A549 (cell line): ENCODE measurements at regions not wholly inside any gene's neighbourhood (a gene's known extent, or its start where the extent isn't known, plus 50 kb on each side); places are given as distances from the start of the nearest gene placed in this dataset.
A peak's percentile ranks its signal among the peaks of the same experiment; 100 is the strongest.

Experiments used
- ATAC-seq, 2 experiments: fragments of 200-7000 bp in 1 of 2; fragments of >200 bp in 1 of 2; cut with Nextera tagmentation in 1 of 2; cut with Tn5 transposase in 1 of 2; 3 replicates each; pipeline versions ENCODE4 v1.8.0 to v1.9.1; 2018 to 2020; ENCODE audit warnings: mild to moderate bottlenecking in 1 of 2, moderate library complexity in 1 of 2
- CTCF ChIA-PET: fragments of 300-600 bp; sonication (Branson Sonifier 250); formaldehyde crosslinking; extraction: SDS; loops from one replicate; lab custom pipeline; 2021; ENCODE audit warnings: antibody characterized with exemption, inconsistent platforms; lab: Yijun Ruan, JAX
- POLR2A ChIA-PET: fragments of 350-600 bp; formaldehyde crosslinking; extraction: SDS; loops from one replicate; lab custom pipeline; 2021; ENCODE audit warnings: antibody characterized with exemption, inconsistent platforms; lab: Yijun Ruan, JAX
- DNase-seq, 2 experiments: peaks; one replicate each; pipeline versions ENCODE4 v3.0.0 to v3.0.0-alpha.2; 2011 to 2016; ENCODE audit warnings: low read depth in 1 of 2, low spot score in 1 of 2
- FAIRE-seq: peaks from 2 replicates; lab custom pipeline; 2011; peaks lifted over from hg19 to GRCh38; lab: Jason Lieb, UNC
- H3K27ac ChIP-seq, 2 experiments: fragments of >200 bp; sonication (Bioruptor Twin); formaldehyde crosslinking; 3 replicates each; pipeline ENCODE4 v1.5.1; 2016 to 2017
- H3K4me1 ChIP-seq: fragments of >200 bp; sonication (Bioruptor Twin); formaldehyde crosslinking; 3 replicates; pipeline ENCODE4 v1.6.1; 2016
- H3K4me2 ChIP-seq: fragments of >200 bp; sonication (Bioruptor Twin); formaldehyde crosslinking; 3 replicates; pipeline ENCODE4 v1.6.1; 2016
- H3K4me3 ChIP-seq: fragments of >200 bp; sonication (Bioruptor Twin); formaldehyde crosslinking; 3 replicates; pipeline ENCODE4 v1.5.1; 2016
- H3K9me3 ChIP-seq: fragments of >200 bp; sonication (Bioruptor Twin); formaldehyde crosslinking; 3 replicates; pipeline ENCODE4 v1.6.1; 2016
- ATOH8 ChIP-seq: fragments of 250-450 bp; sonication (Bioruptor Pico); IDR thresholded peaks from 2 replicates; pipeline ENCODE4 v1.5.0; 2020; ENCODE audit warnings: low read depth, mild to moderate bottlenecking, moderate library complexity
- BHLHE40 ChIP-seq: IDR thresholded peaks from 2 replicates; pipeline ENCODE4 v1.6.1; 2012; ENCODE audit warnings: low read depth, low read length, inconsistent platforms
- CBX8 ChIP-seq: fragments of 200-600 bp; sonication (generic); IDR thresholded peaks from 2 replicates; pipeline ENCODE4 v1.6.1; 2016
- CEBPB ChIP-seq, 2 experiments: fragments of >200 bp in 1 of 2; sonication (Bioruptor Twin) in 1 of 2; formaldehyde crosslinking in 1 of 2; IDR thresholded peaks; 2 replicates each; pipeline ENCODE4 v1.6.1; 2012 to 2016
- CHD4 ChIP-seq: fragments of 200-600 bp; sonication (generic); IDR thresholded peaks from 2 replicates; pipeline ENCODE4 v1.6.1; 2016; ENCODE audit warnings: antibody characterized with exemption, mild to moderate bottlenecking, borderline replicate concordance
- CTCF ChIP-seq: fragments of >200 bp; sonication (Bioruptor Twin); formaldehyde crosslinking; IDR thresholded peaks from 3 replicates; pipeline ENCODE4 v1.5.1; 2016
- EHMT2 ChIP-seq: fragments of 200-600 bp; sonication (generic); IDR thresholded peaks from 2 replicates; pipeline ENCODE4 v1.6.1; 2016; ENCODE audit warnings: antibody characterized with exemption, low read depth, mild to moderate bottlenecking, moderate library complexity
- EP300 ChIP-seq, 2 experiments: fragments of >200 bp; sonication (Bioruptor Twin); formaldehyde crosslinking; IDR thresholded peaks; 2 replicates in 1 of 2; 3 replicates in 1 of 2; pipeline ENCODE4 v1.6.1; 2016 to 2017
- ESRRA ChIP-seq: fragments of 150-350 bp; IDR thresholded peaks from 2 replicates; pipeline ENCODE4 v1.6.1; 2014; ENCODE audit warnings: mild to moderate bottlenecking, low read length, borderline replicate concordance
- FOSB ChIP-seq: fragments of 250-450 bp; sonication (Bioruptor Pico); IDR thresholded peaks from 2 replicates; pipeline ENCODE4 v1.5.0; 2020; ENCODE audit warnings: mild to moderate bottlenecking, moderate library complexity
- GATA3 ChIP-seq: IDR thresholded peaks from 2 replicates; pipeline ENCODE4 v1.6.1; 2012; ENCODE audit warnings: borderline replicate concordance
- HDAC2 ChIP-seq: fragments of 200-600 bp; sonication (generic); IDR thresholded peaks from 2 replicates; pipeline ENCODE4 v1.6.1; 2016
- HES2 ChIP-seq: fragments of >200 bp; sonication (Bioruptor Twin); formaldehyde crosslinking; IDR thresholded peaks from 2 replicates; pipeline ENCODE4 v1.6.1; 2016
- HMGXB4 ChIP-seq: fragments of 250-450 bp; sonication (Bioruptor Pico); IDR thresholded peaks from 2 replicates; pipeline ENCODE4 v1.5.0; 2021; ENCODE audit warnings: mild to moderate bottlenecking, moderate library complexity, borderline replicate concordance
- HOXA7 ChIP-seq: fragments of 250-450 bp; sonication (Bioruptor Pico); IDR thresholded peaks from 2 replicates; pipeline ENCODE4 v1.5.0; 2020; ENCODE audit warnings: mild to moderate bottlenecking, moderate library complexity
- HOXB13 ChIP-seq: fragments of 250-450 bp; sonication (Bioruptor Pico); IDR thresholded peaks from 2 replicates; pipeline ENCODE4 v1.5.0; 2020; ENCODE audit warnings: low read depth, mild to moderate bottlenecking, moderate library complexity
- NPAS2 ChIP-seq: fragments of 250-450 bp; sonication (Bioruptor Pico); IDR thresholded peaks from 2 replicates; pipeline ENCODE4 v1.8.0; 2022; ENCODE audit warnings: mild to moderate bottlenecking, moderate library complexity, borderline replicate concordance
- PHF8 ChIP-seq: fragments of 200-600 bp; sonication (generic); IDR thresholded peaks from 2 replicates; pipeline ENCODE4 v1.6.1; 2016; ENCODE audit warnings: low read depth, mild to moderate bottlenecking, antibody characterized with exemption, moderate library complexity, borderline replicate concordance
- RARB ChIP-seq: fragments of 250-450 bp; sonication (Bioruptor Pico); IDR thresholded peaks from 2 replicates; pipeline ENCODE4 v1.8.0; 2021; ENCODE audit warnings: mild to moderate bottlenecking, moderate library complexity
- RFX5 ChIP-seq: fragments of 450-650 bp; IDR thresholded peaks from 2 replicates; pipeline ENCODE4 v1.7.1; 2014; ENCODE audit warnings: antibody characterized with exemption, mild to moderate bottlenecking, moderate library complexity
- WGBS: methylation state at CpG from one replicate; pipeline ENCODE4 v1.1.6; 2017; ENCODE audit errors: missing lambda C conversion rate; 5-methylcytosine and 5-hydroxymethylcytosine counted together

- ChIA-PET CTCF (interaction anchor here (0.9 to 2.6 kb wide), 4 partner anchors 12 to 359 kb away, joined by 3 to 7 read pairs (median 4); no protein-coding TSS in a partner anchor), POLR2A (interaction anchor here (1.5 kb wide), 1 partner anchor 9 kb away, joined by 3 read pairs; no protein-coding TSS in a partner anchor)
- no peak overlapping the region for H3K4me3 ChIP-seq
- peaks cover 35% of the 10 kb centered on the region for H3K4me1 ChIP-seq
- peaks cover 7% of the 10 kb centered on the region; the same call in 2 of the 3 replicates for H3K9me3 ChIP-seq
- no peak overlapping the region for H3K4me2 ChIP-seq
- 88% methylated on average over 3 of the region's 3 CpGs for WGBS
- TF ChIP-seq EP300 (IDR thresholded peaks at IDR 0.05) (no peak), HDAC2 (no peak), GATA3 (no peak), ESRRA (no peak), CEBPB (IDR thresholded peaks at IDR 0.05) (no peak), CTCF (no peak), NPAS2 (CRISPR knock-in tag) (no peak), HOXA7 (no peak), HOXB13 (CRISPR knock-in tag) (no peak), HMGXB4 (CRISPR knock-in tag) (no peak), EHMT2 (no peak), CHD4 (no peak), RFX5 (no peak), FOSB (CRISPR knock-in tag) (no peak), PHF8 (no peak), ATOH8 (CRISPR knock-in tag) (no peak), CBX8 (no peak), HES2 (no peak)
- ATAC-seq (no peak), DNase-seq (no peak), FAIRE-seq (no peak)
- peak overlapping the region; percentile 25 to 61; a peak in 4 of 6 replicates for H3K27ac ChIP-seq
Observed at GRCh38 chr9:105055917-105056316, 128.0 kb upstream of the ABCA1 start.

- no peak overlapping the region for H3K4me3 ChIP-seq
- FAIRE-seq (no peak), DNase-seq (no peak), ATAC-seq (no peak)
- POLR2A ChIA-PET = no interaction called here
- no peak overlapping the region for H3K4me2 ChIP-seq
- TF ChIP-seq BHLHE40 (no peak), CBX8 (no peak), RARB (CRISPR knock-in tag) (no peak)
- CTCF ChIA-PET = interaction anchor here (0.8 kb wide), 1 partner anchor 195 kb away, joined by 4 read pairs; no protein-coding TSS in a partner anchor
- peaks cover 41% of the 10 kb centered on the region for H3K4me1 ChIP-seq
- 92% methylated on average over 4 of the region's 4 CpGs for WGBS
- H3K9me3 ChIP-seq = peaks cover 8% of the 10 kb centered on the region; the same call in 2 of the 3 replicates
- H3K27ac ChIP-seq = peak overlapping the region in 1 of 2 experiments; percentile 61; a peak in 4 of 6 replicates
Observed at GRCh38 chr9:105057551-105057950, 129.6 kb upstream of the ABCA1 start.
